Uterus (tissue), 3 donors: ENCODE measurements at regions not wholly inside any gene's neighbourhood (a gene's known extent, or its start where the extent isn't known, plus 50 kb on each side); places are given as distances from the start of the nearest gene placed in this dataset.

Source experiments
- DNase-seq, 2 donors: peaks; one replicate each; pipeline ENCODE4 v3.0.0-alpha.2; 2019 to 2020
- H3K27ac ChIP-seq, 2 donors: fragments of 200-600 bp; sonication (generic); 1 replicate in 1 of 2; 2 replicates in 1 of 2; pipeline ENCODE4 v1.5.1; 2016 to 2018
- H3K27me3 ChIP-seq, 2 donors: fragments of 200-600 bp; sonication (generic); one replicate each; pipeline ENCODE4 v1.5.1; 2018 to 2019; ENCODE audit warnings: control low read depth in 1 of 2
- H3K36me3 ChIP-seq, 2 donors: fragments of 200-600 bp; sonication (generic); one replicate each; pipeline ENCODE4 v1.5.1; 2019; ENCODE audit warnings: control low read depth in 1 of 2
- H3K4me1 ChIP-seq, 2 donors: fragments of 200-600 bp; sonication (generic); one replicate each; pipeline ENCODE4 v1.5.1; 2018 to 2019; ENCODE audit warnings: control low read depth in 1 of 2
- H3K4me3 ChIP-seq, 2 donors: fragments of 200-600 bp; sonication (generic); 1 replicate in 1 of 2; 2 replicates in 1 of 2; pipeline ENCODE4 v1.5.1; 2018 to 2019; ENCODE audit warnings: mild to moderate bottlenecking in 1 of 2
- H3K9me3 ChIP-seq, 2 donors: fragments of 200-600 bp; sonication (generic); one replicate each; pipeline ENCODE4 v1.5.1; 2019; ENCODE audit warnings: control low read depth in 1 of 2
- CTCF ChIP-seq, 4 experiments: fragments of 200-600 bp in 2 of 4; fragments of 450-650 bp in 2 of 4; sonication (generic) in 2 of 4; IDR thresholded peaks; one replicate each; pipeline ENCODE4 v1.5.1; 2016 to 2019; ENCODE audit warnings: antibody characterized with exemption in 4 of 4, mild to moderate bottlenecking in 2 of 4, moderate library complexity in 1 of 4
- POLR2A ChIP-seq, 2 donors: fragments of 450-650 bp; IDR thresholded peaks; one replicate each; pipeline ENCODE4 v1.6.1; 2016; ENCODE audit warnings: antibody characterized with exemption in 2 of 2, mild to moderate bottlenecking in 1 of 2, moderate library complexity in 1 of 2
- intact Hi-C: fragments of 100-400 bp; cut with DNase I; formaldehyde crosslinking; loops from one replicate; pipeline ENCODE4 v1.15.1; 2023; ENCODE audit warnings: low total_unique reads
- donor health status: DM: yes; HTN: yes; CAD: no.

GRCh38 chr1:36628804-36629203, 146.1 kb upstream of the CSF3R start:
- intact Hi-C loops, result no loop called here
- Histone ChIP-seq H3K27ac (no peak overlapping the region), H3K36me3 (no peaks in the 10 kb centered on the region), H3K4me1 (no peaks in the 10 kb centered on the region), H3K9me3 (no peaks in the 10 kb centered on the region), H3K4me3 (no peak overlapping the region), H3K27me3 (no peaks in the 10 kb centered on the region)
- no peak for TF ChIP-seq CTCF (IDR thresholded peaks at IDR 0.05)
- TF ChIP-seq POLR2A (IDR thresholded peaks at IDR 0.05), result no peak
- no peak for DNase-seq

- no peak overlapping the region for H3K4me3 ChIP-seq
- no peak overlapping the region for H3K27ac ChIP-seq
- H3K4me1 ChIP-seq, result no peaks in the 10 kb centered on the region
- DNase-seq, result no peak
- intact Hi-C loops, result no loop called here
- no peak for TF ChIP-seq CTCF (IDR thresholded peaks at IDR 0.05)
- no peak for TF ChIP-seq POLR2A (IDR thresholded peaks at IDR 0.05)
- H3K27me3 ChIP-seq, result no peaks in the 10 kb centered on the region
- no peaks in the 10 kb centered on the region for H3K36me3 ChIP-seq
- H3K9me3 ChIP-seq, result no peaks in the 10 kb centered on the region
These were observed 143.7 kb upstream of the CSF3R start for GRCh38 chr1:36626435-36626834.

- Histone ChIP-seq H3K4me1 (no peaks in the 10 kb centered on the region), H3K27me3 (no peaks in the 10 kb centered on the region), H3K9me3 (no peaks in the 10 kb centered on the region), H3K27ac (no peak overlapping the region), H3K4me3 (no peak overlapping the region), H3K36me3 (no peaks in the 10 kb centered on the region)
- no peak for TF ChIP-seq CTCF (IDR thresholded peaks at IDR 0.05)
- TF ChIP-seq POLR2A (IDR thresholded peaks at IDR 0.05), result no peak
- no peak for DNase-seq
- intact Hi-C loops, result no loop called here
These were observed 143.2 kb upstream of the CSF3R start for GRCh38 chr1:36625935-36626310.

GRCh38 chr1:36625253-36625934, 142.7 kb upstream of the CSF3R start:
- Histone ChIP-seq H3K9me3 (no peaks in the 10 kb centered on the region), H3K27ac (no peak overlapping the region), H3K27me3 (no peaks in the 10 kb centered on the region), H3K4me1 (no peaks in the 10 kb centered on the region), H3K4me3 (no peak overlapping the region), H3K36me3 (no peaks in the 10 kb centered on the region)
- DNase-seq, result no peak
- TF ChIP-seq POLR2A (IDR thresholded peaks at IDR 0.05) (no peak), CTCF (IDR thresholded peaks at IDR 0.05) (no peak)
- intact Hi-C loops, result no loop called here

GRCh38 chr1:36624466-36624865, 141.8 kb upstream of the CSF3R start:
- H3K36me3 ChIP-seq, result no peaks in the 10 kb centered on the region
- no peak for DNase-seq
- intact Hi-C loops, result no loop called here
- no peaks in the 10 kb centered on the region for H3K27me3 ChIP-seq
- no peak overlapping the region for H3K27ac ChIP-seq
- no peaks in the 10 kb centered on the region for H3K9me3 ChIP-seq
- TF ChIP-seq CTCF (IDR thresholded peaks at IDR 0.05) (no peak), POLR2A (IDR thresholded peaks at IDR 0.05) (no peak)
- no peak overlapping the region for H3K4me3 ChIP-seq
- no peaks in the 10 kb centered on the region for H3K4me1 ChIP-seq
